ENCODE measurements at regions not wholly inside any gene's neighbourhood (a gene's known extent, or its start where the extent isn't known, plus 50 kb on each side); places are given as distances from the start of the nearest gene placed in this dataset.
"Not testable (repeated sequence)": the region's sequence is repeated elsewhere in the genome, so short reads cannot be mapped to it uniquely, and the experiment has no call there.

- Histone ChIP-seq H3K36me3 (ENCODE audit: insufficient read depth, low read length) (no peaks in the 10 kb centered on the region), H3K27ac (ENCODE audit: low read depth, low read length) (no peak overlapping the region), H3K4me3 (ENCODE audit: low read length) (no peak overlapping the region), H3K27me3 (ENCODE audit: insufficient read depth, low read length, poor library complexity, severe bottlenecking) (no peaks in the 10 kb centered on the region), H3K4me1 (ENCODE audit: insufficient read depth, low read length) (no peaks in the 10 kb centered on the region), H3K9me3 (ENCODE audit: low read length) (no peaks in the 10 kb centered on the region)
- no peak for DNase-seq
- H3K27ac Mint-ChIP-seq: no peak overlapping the region
- ChIA-PET CTCF (no interaction called here), POLR2A (no interaction called here)
- H3K4me3 Mint-ChIP-seq: no peak overlapping the region
- H3K9me3 Mint-ChIP-seq: peaks cover 0 to 7% (median 0%) of the 10 kb centered on the region in 5 donors
- no peaks in the 10 kb centered on the region for H3K27me3 Mint-ChIP-seq
- no peaks in the 10 kb centered on the region for H3K4me1 Mint-ChIP-seq
- no peaks in the 10 kb centered on the region for H3K36me3 Mint-ChIP-seq
Observed at GRCh38 chr5:130616161-130616560, 548.9 kb downstream of the HINT1 start.

DNA sequence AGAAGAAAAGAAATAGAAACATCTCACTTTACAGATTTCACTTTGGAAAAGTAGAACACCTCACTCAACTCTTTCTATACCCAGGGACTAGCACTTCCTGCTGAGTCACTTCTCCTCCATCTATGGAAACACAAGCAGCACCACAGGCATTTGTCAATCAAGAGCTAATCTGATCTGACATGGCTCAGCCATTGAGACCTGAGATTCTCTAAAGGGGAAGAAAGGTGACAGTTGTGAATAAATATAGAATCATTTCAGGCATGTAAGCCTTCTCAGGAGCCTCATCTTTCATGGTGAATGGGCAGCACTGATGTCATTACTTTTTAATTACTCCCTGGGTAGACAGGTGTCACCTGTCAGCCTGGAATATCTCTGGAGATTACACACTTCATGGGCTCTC, 559.8 kb downstream of the HINT1 start:
- Mint-ChIP-seq H3K4me3 (no peak overlapping the region), H3K27me3 (no peaks in the 10 kb centered on the region), H3K27ac (no peak overlapping the region), H3K36me3 (no peaks in the 10 kb centered on the region), H3K4me1 (no peaks in the 10 kb centered on the region), H3K9me3 (peaks cover 0 to 3% (median 0%) of the 10 kb centered on the region in 5 donors)
- ChIA-PET POLR2A (no interaction called here), CTCF (no interaction called here)
- H3K9me3 ChIP-seq (ENCODE audit: low read length): no peaks in the 10 kb centered on the region
- H3K4me3 ChIP-seq (ENCODE audit: low read length): no peak overlapping the region
- no peak overlapping the region for H3K27ac ChIP-seq (ENCODE audit: low read depth, low read length)
- no peaks in the 10 kb centered on the region for H3K36me3 ChIP-seq (ENCODE audit: insufficient read depth, low read length)
- H3K27me3 ChIP-seq (ENCODE audit: insufficient read depth, low read length, poor library complexity, severe bottlenecking): no peaks in the 10 kb centered on the region
- no peak for DNase-seq
- H3K4me1 ChIP-seq (ENCODE audit: insufficient read depth, low read length): no peaks in the 10 kb centered on the region

DNA sequence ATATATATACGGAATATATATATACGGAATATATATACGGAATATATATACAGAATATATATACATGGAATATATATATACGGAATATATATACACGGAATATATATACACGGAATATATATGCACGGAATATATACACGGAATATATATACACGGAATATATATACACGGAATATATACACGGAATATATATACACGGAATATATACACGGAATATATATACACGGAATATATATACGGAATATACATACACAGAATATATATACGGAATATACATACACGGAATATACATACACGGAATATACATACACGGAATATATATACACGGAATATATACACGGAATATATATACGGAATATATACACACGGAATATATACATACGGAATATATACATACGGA, 568.4 kb downstream of the HINT1 start:
- H3K4me3 ChIP-seq (ENCODE audit: low read length); H3K4me1 Mint-ChIP-seq; H3K27me3 ChIP-seq (ENCODE audit: insufficient read depth, low read length, poor library complexity, severe bottlenecking); H3K36me3 ChIP-seq (ENCODE audit: insufficient read depth, low read length); H3K9me3 Mint-ChIP-seq; H3K9me3 ChIP-seq (ENCODE audit: low read length); CTCF ChIA-PET; H3K36me3 Mint-ChIP-seq; H3K4me1 ChIP-seq (ENCODE audit: insufficient read depth, low read length); H3K27ac ChIP-seq (ENCODE audit: low read depth, low read length); DNase-seq; H3K4me3 Mint-ChIP-seq; H3K27me3 Mint-ChIP-seq; H3K27ac Mint-ChIP-seq; POLR2A ChIA-PET: not testable (repeated sequence)

GRCh38 chr5:130580264-130580663, 584.8 kb downstream of the HINT1 start:
- no peak overlapping the region for H3K4me3 ChIP-seq (ENCODE audit: low read length)
- H3K36me3 ChIP-seq (ENCODE audit: insufficient read depth, low read length): no peaks in the 10 kb centered on the region
- no peaks in the 10 kb centered on the region for H3K4me1 ChIP-seq (ENCODE audit: insufficient read depth, low read length)
- POLR2A ChIA-PET: no interaction called here
- Mint-ChIP-seq H3K27ac (no peak overlapping the region), H3K36me3 (no peaks in the 10 kb centered on the region), H3K27me3 (no peaks in the 10 kb centered on the region), H3K4me1 (no peaks in the 10 kb centered on the region), H3K9me3 (peaks cover 0 to 5% (median 0%) of the 10 kb centered on the region in 5 donors), H3K4me3 (no peak overlapping the region)
- no peak overlapping the region for H3K27ac ChIP-seq (ENCODE audit: low read depth, low read length)
- no peak for DNase-seq
- CTCF ChIA-PET: no interaction called here
- no peaks in the 10 kb centered on the region for H3K27me3 ChIP-seq (ENCODE audit: insufficient read depth, low read length, poor library complexity, severe bottlenecking)
- H3K9me3 ChIP-seq (ENCODE audit: low read length): no peaks in the 10 kb centered on the region

- no peak for DNase-seq
- no peak overlapping the region for H3K4me3 ChIP-seq (ENCODE audit: low read length)
- H3K4me3 Mint-ChIP-seq: no peak overlapping the region
- no peaks in the 10 kb centered on the region for H3K36me3 ChIP-seq (ENCODE audit: insufficient read depth, low read length)
- H3K36me3 Mint-ChIP-seq: no peaks in the 10 kb centered on the region
- no peaks in the 10 kb centered on the region for H3K4me1 Mint-ChIP-seq
- ChIA-PET POLR2A (no interaction called here), CTCF (no interaction called here)
- H3K27ac Mint-ChIP-seq: no peak overlapping the region
- peaks cover 0 to 5% (median 0%) of the 10 kb centered on the region in 5 donors for H3K9me3 Mint-ChIP-seq
- H3K27me3 Mint-ChIP-seq: no peaks in the 10 kb centered on the region
- H3K4me1 ChIP-seq (ENCODE audit: insufficient read depth, low read length): no peaks in the 10 kb centered on the region
- no peaks in the 10 kb centered on the region for H3K9me3 ChIP-seq (ENCODE audit: low read length)
- H3K27ac ChIP-seq (ENCODE audit: low read depth, low read length): no peak overlapping the region
- H3K27me3 ChIP-seq (ENCODE audit: insufficient read depth, low read length, poor library complexity, severe bottlenecking): no peaks in the 10 kb centered on the region
Observed at GRCh38 chr5:130578354-130578753, 586.7 kb downstream of the HINT1 start.

GRCh38 chr5:130571076-130571475, 594.0 kb downstream of the HINT1 start:
- H3K4me1 Mint-ChIP-seq: no peaks in the 10 kb centered on the region
- H3K27ac ChIP-seq (ENCODE audit: low read depth, low read length): no peak overlapping the region
- no peaks in the 10 kb centered on the region for H3K27me3 Mint-ChIP-seq
- no peaks in the 10 kb centered on the region for H3K4me1 ChIP-seq (ENCODE audit: insufficient read depth, low read length)
- H3K27ac Mint-ChIP-seq: no peak overlapping the region
- H3K36me3 ChIP-seq (ENCODE audit: insufficient read depth, low read length): no peaks in the 10 kb centered on the region
- ChIA-PET CTCF (no interaction called here), POLR2A (no interaction called here)
- H3K4me3 Mint-ChIP-seq: no peak overlapping the region
- H3K36me3 Mint-ChIP-seq: no peaks in the 10 kb centered on the region
- H3K9me3 ChIP-seq (ENCODE audit: low read length): no peaks in the 10 kb centered on the region
- DNase-seq: no peak
- peaks cover 0 to 2% (median 0%) of the 10 kb centered on the region in 5 donors for H3K9me3 Mint-ChIP-seq
- H3K4me3 ChIP-seq (ENCODE audit: low read length): no peak overlapping the region
- H3K27me3 ChIP-seq (ENCODE audit: insufficient read depth, low read length, poor library complexity, severe bottlenecking): no peaks in the 10 kb centered on the region

- DNase-seq: no peak
- H3K36me3 ChIP-seq (ENCODE audit: insufficient read depth, low read length): no peaks in the 10 kb centered on the region
- Mint-ChIP-seq H3K9me3 (peaks cover 0 to 6% (median 0%) of the 10 kb centered on the region in 5 donors), H3K27ac (no peak overlapping the region), H3K27me3 (no peaks in the 10 kb centered on the region), H3K4me3 (no peak overlapping the region), H3K4me1 (no peaks in the 10 kb centered on the region), H3K36me3 (no peaks in the 10 kb centered on the region)
- no peaks in the 10 kb centered on the region for H3K4me1 ChIP-seq (ENCODE audit: insufficient read depth, low read length)
- no peak overlapping the region for H3K4me3 ChIP-seq (ENCODE audit: low read length)
- H3K27ac ChIP-seq (ENCODE audit: low read depth, low read length): no peak overlapping the region
- no peaks in the 10 kb centered on the region for H3K9me3 ChIP-seq (ENCODE audit: low read length)
- CTCF ChIA-PET: no interaction called here
- no peaks in the 10 kb centered on the region for H3K27me3 ChIP-seq (ENCODE audit: insufficient read depth, low read length, poor library complexity, severe bottlenecking)
- POLR2A ChIA-PET: no interaction called here
Observed at GRCh38 chr5:130568791-130569190, 596.3 kb downstream of the HINT1 start.

DNA sequence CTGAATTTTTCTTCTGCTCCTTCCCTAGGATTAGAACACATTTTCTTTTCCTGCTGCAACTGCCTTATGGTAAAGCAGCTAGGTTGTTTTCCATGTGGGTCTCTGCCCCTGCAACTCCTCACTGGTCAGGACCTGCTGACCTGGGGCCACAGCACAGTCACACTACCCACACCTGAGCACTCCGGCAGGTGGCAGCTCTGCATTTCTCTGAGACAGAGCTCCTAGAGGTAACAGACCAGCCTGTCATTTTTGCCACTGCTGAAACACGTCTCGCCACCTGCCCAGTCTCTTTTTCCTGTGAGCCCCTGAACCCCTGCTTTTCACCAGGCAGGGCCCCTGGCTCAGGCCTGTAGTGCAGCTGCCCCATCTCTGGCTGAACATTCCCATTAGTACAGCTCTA, 609.6 kb downstream of the HINT1 start:
- no peaks in the 10 kb centered on the region for H3K4me1 ChIP-seq (ENCODE audit: insufficient read depth, low read length)
- no peak overlapping the region for H3K27ac Mint-ChIP-seq
- H3K36me3 ChIP-seq (ENCODE audit: insufficient read depth, low read length): no peaks in the 10 kb centered on the region
- no peak overlapping the region for H3K4me3 Mint-ChIP-seq
- POLR2A ChIA-PET: no interaction called here
- H3K27ac ChIP-seq (ENCODE audit: low read depth, low read length): no peak overlapping the region
- no peak overlapping the region for H3K4me3 ChIP-seq (ENCODE audit: low read length)
- no peaks in the 10 kb centered on the region for H3K4me1 Mint-ChIP-seq
- H3K27me3 ChIP-seq (ENCODE audit: insufficient read depth, low read length, poor library complexity, severe bottlenecking): no peaks in the 10 kb centered on the region
- no peaks in the 10 kb centered on the region for H3K9me3 ChIP-seq (ENCODE audit: low read length)
- no peaks in the 10 kb centered on the region for H3K36me3 Mint-ChIP-seq
- H3K27me3 Mint-ChIP-seq: peaks cover 0 to 5% of the 10 kb centered on the region in 2 donors
- no peak for DNase-seq
- H3K9me3 Mint-ChIP-seq: peaks cover 5 to 18% (median 7%) of the 10 kb centered on the region in 5 donors
- CTCF ChIA-PET: no interaction called here

DNA sequence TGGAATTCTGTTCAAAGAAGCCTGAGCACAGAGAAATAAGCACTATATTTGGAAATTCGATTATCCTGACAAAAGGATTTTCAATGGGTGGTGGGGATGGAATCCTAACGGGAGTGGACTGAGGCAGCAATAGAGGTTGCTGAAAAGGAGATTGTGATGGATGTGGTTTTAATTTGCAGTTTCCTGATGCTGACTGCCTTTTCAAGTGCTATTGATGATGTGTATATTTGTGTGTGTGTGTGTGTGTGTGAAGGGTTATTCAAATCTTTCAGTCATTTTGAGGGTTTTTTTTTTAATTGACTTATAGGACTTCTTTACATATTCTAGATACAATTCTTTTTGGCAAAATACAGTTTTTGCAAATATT, 614.5 kb downstream of the HINT1 start:
- Mint-ChIP-seq H3K4me1 (no peaks in the 10 kb centered on the region), H3K4me3 (no peak overlapping the region), H3K27ac (no peak overlapping the region), H3K36me3 (no peaks in the 10 kb centered on the region), H3K27me3 (peaks cover 0 to 3% of the 10 kb centered on the region in 2 donors), H3K9me3 (peaks cover 0 to 8% (median 0%) of the 10 kb centered on the region in 5 donors)
- Histone ChIP-seq H3K4me1 (ENCODE audit: insufficient read depth, low read length) (no peaks in the 10 kb centered on the region), H3K27ac (ENCODE audit: low read depth, low read length) (no peak overlapping the region), H3K27me3 (ENCODE audit: insufficient read depth, low read length, poor library complexity, severe bottlenecking) (no peaks in the 10 kb centered on the region), H3K9me3 (ENCODE audit: low read length) (no peaks in the 10 kb centered on the region), H3K36me3 (ENCODE audit: insufficient read depth, low read length) (no peaks in the 10 kb centered on the region), H3K4me3 (ENCODE audit: low read length) (no peak overlapping the region)
- POLR2A ChIA-PET: no interaction called here
- no peak for DNase-seq
- CTCF ChIA-PET: no interaction called here

All from CD8-positive, alpha-beta memory T cell (primary cell).